Stimulated activated CD8-positive, alpha-beta memory T cell treated with anti-CD3 and anti-CD28 coated beads, Interleukin-4, amount 100 ng/mL, for 4 hours (primary cell): ENCODE measurements at regions not wholly inside any gene's neighbourhood (a gene's known extent, or its start where the extent isn't known, plus 50 kb on each side); places are given as distances from the start of the nearest gene placed in this dataset.

Experiments
- DNase-seq, 2 donors: peaks; one replicate each; pipeline ENCODE4 v3.0.0-alpha.2; 2020; ENCODE audit warnings: low read depth in 2 of 2, low spot score in 1 of 2

- no peak for DNase-seq
Measured at GRCh38 chr2:120580709-120581108, 155.0 kb upstream of the GLI2 start.

GRCh38 chr2:120583121-120583520 is 152.5 kb upstream of the GLI2 start:
- no peak for DNase-seq

GRCh38 chr2:120583851-120584570 is 151.7 kb upstream of the GLI2 start:
- no peak for DNase-seq

- no peak for DNase-seq
Measured at GRCh38 chr2:120586507-120587278, 149.0 kb upstream of the GLI2 start.

- DNase-seq: no peak
Measured at GRCh38 chr2:120587279-120587996, 148.2 kb upstream of the GLI2 start.

- DNase-seq: no peak
Measured at GRCh38 chr2:120587997-120588336, 147.7 kb upstream of the GLI2 start.

GRCh38 chr2:120589771-120590608 is 145.7 kb upstream of the GLI2 start:
- no peak for DNase-seq

GRCh38 chr2:120590841-120591240 is 144.8 kb upstream of the GLI2 start:
- DNase-seq: no peak

- DNase-seq: no peak
Measured at GRCh38 chr2:120591572-120591971, 144.1 kb upstream of the GLI2 start.

- no peak for DNase-seq
Measured at GRCh38 chr2:120592084-120592483, 143.6 kb upstream of the GLI2 start.

- no peak for DNase-seq
Measured at GRCh38 chr2:120593921-120594686, 141.6 kb upstream of the GLI2 start.

GRCh38 chr2:120594856-120595685 is 140.6 kb upstream of the GLI2 start:
- no peak for DNase-seq

- DNase-seq: no peak
Measured at GRCh38 chr2:120595739-120596138, 139.9 kb upstream of the GLI2 start.

GRCh38 chr2:120596191-120596811 is 139.4 kb upstream of the GLI2 start:
- no peak for DNase-seq

- DNase-seq: no peak
Measured at GRCh38 chr2:120596990-120597594, 138.6 kb upstream of the GLI2 start.

- no peak for DNase-seq
Measured at GRCh38 chr2:120597595-120598193, 138.0 kb upstream of the GLI2 start.

GRCh38 chr2:120598416-120598815 is 137.3 kb upstream of the GLI2 start:
- no peak for DNase-seq

GRCh38 chr2:120599072-120599471 is 136.6 kb upstream of the GLI2 start:
- DNase-seq: no peak
